ENCODE measurements at regions not wholly inside any gene's neighbourhood (a gene's known extent, or its start where the extent isn't known, plus 50 kb on each side); places are given as distances from the start of the nearest gene placed in this dataset.
"Not testable (repeated sequence)": the region's sequence is repeated elsewhere in the genome, so short reads cannot be mapped to it uniquely, and the experiment has no call there.

DNA sequence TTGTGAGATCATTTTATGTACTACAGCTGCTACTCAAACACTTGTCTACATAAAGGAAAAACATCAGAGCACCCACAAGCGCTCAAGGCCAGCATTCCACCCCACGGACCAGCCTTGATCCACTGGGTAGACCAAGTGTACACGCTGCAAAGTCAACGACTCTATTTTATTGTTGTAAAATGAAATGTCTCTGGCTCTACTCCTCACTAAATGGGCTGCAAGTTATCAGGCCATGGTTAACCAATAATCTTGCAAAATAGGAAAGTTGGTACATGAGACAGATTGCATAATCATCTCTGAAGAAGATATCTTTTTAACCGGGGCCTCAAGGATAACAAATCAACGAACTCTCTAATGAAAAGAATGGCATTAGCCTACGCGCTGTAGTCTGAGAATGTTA lies 69.9 kb upstream of the FOXN3 start:
- no peak for FAIRE-seq

- no peak for FAIRE-seq
These were observed 69.5 kb upstream of the FOXN3 start for GRCh38 chr14:89486505-89486904.

- no peak for FAIRE-seq
These were observed 68.2 kb upstream of the FOXN3 start for GRCh38 chr14:89485264-89485663.

DNA sequence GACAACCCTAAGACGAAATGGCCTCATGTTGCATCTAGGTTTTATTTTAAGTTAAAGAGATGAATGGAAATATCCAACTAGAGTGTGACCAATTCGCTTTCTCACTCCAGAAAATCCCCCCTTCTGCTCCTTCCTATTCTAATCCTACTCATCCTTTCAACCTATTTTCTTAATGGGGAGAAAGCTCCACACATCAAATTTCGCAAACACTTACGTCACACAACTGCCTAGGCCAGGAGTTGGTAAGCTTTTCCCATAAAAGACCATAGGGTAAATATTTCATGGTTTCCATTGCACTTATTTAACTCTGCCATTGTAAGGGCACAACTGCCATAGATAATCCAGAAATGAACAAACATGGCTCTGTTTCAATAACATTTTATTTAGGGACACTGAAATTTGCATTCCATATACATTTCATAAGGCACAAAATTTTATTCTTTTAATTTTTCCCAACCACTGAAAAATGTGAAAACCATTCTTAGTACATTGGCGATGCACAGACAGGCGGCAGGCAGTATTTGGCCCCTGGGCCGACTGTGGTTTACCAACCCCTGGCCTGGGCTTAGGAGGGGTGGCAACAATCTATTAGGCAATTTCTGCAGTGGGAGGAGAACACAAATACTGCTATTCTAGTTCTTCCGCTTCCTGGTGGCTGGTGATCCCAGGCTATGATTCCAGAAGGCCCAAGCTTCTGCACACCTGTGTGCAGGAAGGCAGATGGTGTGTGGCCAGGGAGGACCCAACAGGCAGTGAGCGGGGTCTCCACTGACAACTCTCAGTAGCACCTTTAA lies 67.2 kb upstream of the FOXN3 start:
- FAIRE-seq, result no peak

- FAIRE-seq, result no peak
These were observed 64.2 kb upstream of the FOXN3 start for GRCh38 chr14:89481196-89481595.

DNA sequence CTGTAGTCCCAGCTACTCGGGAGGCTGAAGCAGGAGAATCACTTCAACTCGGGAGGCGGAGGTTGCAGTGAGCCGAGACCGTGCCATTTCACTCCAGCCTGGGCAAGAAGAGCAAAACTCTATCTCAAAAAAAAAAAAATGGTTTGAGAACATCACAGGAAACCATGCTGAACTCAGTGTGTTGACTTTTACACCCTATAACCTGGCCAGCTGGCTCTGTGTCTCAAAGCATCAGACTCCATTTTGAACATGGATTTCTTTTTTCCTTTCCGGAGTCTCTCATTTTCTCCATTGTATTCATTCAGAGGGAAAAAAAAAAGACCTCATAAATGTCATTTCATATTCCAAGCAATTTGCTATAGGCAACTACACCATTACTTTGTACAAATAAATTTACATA lies 63.2 kb upstream of the FOXN3 start:
- FAIRE-seq, result no peak

DNA sequence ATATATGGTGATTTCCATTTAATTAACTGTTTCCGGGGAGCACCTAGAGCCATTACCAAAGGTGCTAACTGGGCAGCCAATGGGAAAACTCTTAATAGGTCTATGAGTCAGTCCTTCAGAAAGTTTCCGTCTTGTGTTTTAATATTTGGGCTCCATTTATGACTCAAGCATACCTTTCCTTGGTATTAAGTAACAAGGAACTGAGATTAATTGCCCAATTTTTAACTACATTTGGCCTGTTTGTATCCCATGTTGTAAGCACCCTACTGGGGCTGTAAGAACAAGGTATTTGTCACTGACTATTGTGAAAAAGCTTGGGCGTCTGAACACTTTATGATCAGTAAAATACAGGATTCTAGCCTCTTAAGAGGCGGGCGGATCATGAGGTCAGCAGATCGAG lies 62.8 kb upstream of the FOXN3 start:
- FAIRE-seq, result no peak

- no peak for FAIRE-seq
These were observed 60.4 kb upstream of the FOXN3 start for GRCh38 chr14:89477391-89477790.

DNA sequence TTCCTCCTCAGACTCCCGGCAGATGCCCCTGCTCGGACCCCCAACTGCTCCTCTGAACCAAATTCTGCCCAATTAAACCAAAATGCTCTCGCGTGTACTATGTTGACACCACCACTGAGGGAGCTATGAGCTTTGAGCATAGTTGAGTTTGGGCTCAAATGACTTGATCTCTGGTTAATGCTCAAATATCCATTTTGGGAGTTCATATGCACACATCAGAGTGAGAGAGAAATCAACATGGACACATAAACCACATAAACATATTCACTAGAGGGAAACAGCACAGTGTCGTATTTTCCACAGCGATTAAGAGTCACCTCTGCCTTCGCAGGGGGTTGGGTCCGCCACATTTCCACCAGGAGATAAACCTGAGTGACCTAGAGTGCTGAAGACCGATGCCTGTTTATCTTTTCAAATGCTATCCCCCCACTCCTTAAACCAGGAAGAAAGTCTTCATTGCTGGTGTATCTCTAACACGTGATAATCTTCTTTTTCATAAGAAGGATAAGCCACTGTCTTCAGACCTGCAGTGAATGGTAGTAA lies 59.4 kb upstream of the FOXN3 start:
- no peak for FAIRE-seq

GRCh38 chr14:89474464-89474863 lies 57.4 kb upstream of the FOXN3 start:
- FAIRE-seq, result no peak

GRCh38 chr14:89473989-89474388 lies 57.0 kb upstream of the FOXN3 start:
- FAIRE-seq, result no peak

- no peak for FAIRE-seq
These were observed 56.5 kb upstream of the FOXN3 start for GRCh38 chr14:89473569-89473968.

GRCh38 chr14:89470401-89470800 lies 53.4 kb upstream of the FOXN3 start:
- no peak for FAIRE-seq

DNA sequence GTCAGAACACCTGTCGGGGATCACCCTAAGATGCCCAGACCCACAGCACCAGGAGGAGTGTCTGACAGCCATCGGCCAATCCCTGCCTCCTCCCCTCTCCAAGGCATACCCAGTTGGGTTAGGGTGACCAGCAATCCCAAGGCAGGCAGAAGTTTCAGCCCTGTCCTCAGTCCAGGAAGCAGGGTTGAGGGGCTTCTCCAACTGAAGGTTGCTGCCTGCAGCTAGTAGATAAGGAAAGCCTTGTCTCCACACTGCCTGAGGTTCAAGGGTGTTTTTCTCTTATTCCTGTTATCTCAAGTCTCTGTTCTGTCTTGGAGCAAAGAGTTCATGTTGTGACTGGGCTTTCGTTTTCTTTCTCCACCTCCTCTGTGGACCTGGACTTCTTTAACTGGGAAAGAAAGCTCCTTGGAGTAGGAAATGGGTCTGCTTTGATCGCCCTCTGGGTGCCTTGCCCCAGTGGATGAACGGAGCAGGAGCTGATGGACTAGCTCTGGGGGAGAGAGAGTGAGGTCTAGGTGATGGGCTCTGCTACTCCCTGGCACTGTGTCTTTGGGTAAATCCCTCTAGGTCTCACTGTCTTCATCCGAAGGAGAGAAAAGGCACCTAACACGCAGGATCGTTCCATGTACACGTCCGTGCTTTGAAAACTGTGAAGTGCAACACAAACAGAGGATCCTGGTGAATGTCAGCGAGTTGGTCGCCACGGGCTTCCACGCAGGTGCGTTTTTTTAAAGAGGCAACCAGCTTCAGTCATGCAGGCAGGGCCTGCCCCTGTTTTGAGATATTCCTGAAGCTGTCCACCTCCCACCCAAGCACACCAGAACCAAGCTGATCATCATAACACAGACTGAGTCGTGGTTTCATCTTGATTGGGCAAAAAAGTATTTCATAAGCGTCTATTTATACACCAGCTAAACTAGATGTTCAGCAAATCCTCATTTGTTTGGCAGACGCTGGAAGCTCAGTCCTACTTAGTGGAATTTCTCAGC lies 52.5 kb upstream of the FOXN3 start:
- no peak for FAIRE-seq

DNA sequence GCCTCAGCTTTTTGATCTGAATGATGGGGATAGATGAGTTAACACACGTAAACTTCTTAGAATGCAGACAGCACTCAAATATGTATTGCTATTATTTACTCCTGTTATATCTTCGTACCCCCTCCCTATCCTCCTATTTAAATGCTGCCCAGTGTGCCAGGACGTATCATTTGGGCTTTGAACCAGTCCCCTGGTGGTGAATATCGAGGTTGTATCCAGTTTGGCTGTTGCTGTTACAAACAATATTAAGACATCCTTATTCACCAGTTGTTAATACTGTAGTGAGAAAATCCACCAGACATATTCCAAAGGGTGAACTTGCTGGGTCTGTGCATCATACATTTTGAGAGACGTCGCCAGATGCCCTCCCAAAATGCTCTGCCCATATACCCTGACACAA lies 51.5 kb upstream of the FOXN3 start:
- FAIRE-seq, result no peak

DNA sequence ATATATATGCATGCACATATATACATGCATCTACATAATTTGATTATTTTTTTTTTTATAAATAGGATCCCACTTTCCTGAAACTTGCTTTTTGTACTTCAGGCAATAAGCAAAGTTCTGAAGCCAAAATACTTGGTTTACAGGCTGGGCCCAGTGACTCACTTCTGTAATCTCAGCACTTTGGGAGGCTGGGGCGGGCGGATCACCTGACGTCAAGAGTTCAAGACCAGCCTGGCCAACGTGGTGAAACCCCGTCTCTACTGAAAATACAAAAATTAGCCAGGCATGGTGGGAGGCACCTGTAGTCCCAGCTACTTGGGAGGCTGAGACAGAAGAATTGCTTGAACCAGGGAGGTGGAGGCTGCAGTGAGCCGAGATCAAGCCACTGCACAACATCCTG lies 51.0 kb upstream of the FOXN3 start:
- FAIRE-seq, result not testable (repeated sequence)

- FAIRE-seq, result no peak
These were observed 49.9 kb upstream of the FOXN3 start for GRCh38 chr14:89466944-89467343.

All from colon (tissue), 2 donors.